ENCODE measurements at regions not wholly inside any gene's neighbourhood (a gene's known extent, or its start where the extent isn't known, plus 50 kb on each side); places are given as distances from the start of the nearest gene placed in this dataset.

GRCh38 chr4:180710628-180711337, 1532.4 kb upstream of the TENM3 start:
- DNase-seq = no peak

DNA sequence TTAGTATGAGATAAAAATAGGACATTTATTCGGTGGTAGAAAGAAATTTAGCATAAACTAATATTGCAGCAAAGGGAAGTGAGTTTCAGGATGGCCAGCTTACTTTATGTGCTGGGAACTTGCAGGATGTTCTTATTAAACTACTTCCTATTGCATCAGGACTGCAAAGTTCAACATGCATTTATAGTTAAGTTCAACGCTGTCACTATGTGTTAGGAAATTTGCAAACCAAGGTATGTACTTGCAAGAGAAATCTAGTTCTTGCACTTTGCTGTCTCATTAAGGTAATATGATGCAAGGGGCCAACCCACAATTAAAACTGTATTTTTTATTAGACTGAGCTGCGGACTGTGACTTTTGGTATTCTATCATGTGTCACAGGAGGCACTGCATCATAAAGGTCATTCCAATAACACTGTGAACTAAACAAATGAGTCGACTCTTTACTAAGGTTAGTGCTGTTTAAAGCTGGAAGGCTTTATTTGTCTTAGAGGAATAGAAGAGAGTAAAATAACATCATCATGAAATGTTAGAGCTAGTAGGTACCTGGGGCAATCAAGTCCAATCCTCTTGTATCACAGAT, 1525.7 kb upstream of the TENM3 start:
- DNase-seq = no peak

DNA sequence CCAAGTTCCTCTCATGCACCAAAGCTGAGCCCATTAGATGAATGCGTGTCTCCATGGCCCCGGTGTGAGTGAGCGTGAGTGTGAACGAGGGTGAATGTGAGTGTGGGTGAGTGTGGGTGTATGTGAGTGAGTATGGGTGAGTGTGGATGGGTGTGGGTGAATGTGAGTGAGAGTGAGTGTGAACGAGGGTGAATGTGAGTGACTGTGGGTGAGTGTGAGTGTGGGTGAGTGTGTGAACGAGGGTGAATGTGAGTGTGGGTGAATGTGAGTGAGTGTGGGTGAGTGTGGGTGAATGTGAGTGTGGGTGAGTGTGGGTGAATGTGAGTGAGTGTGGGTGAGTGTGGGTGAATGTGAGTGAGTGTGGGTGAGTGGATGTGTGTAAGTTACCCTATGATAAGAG, 1521.8 kb upstream of the TENM3 start:
- DNase-seq = no peak

GRCh38 chr4:180726611-180727010, 1516.6 kb upstream of the TENM3 start:
- DNase-seq = no peak

- DNase-seq = no peak
These were observed 1515.7 kb upstream of the TENM3 start for GRCh38 chr4:180727478-180727877.

- no peak for DNase-seq
These were observed 1508.3 kb upstream of the TENM3 start for GRCh38 chr4:180734753-180735432.

GRCh38 chr4:180741703-180742102, 1501.5 kb upstream of the TENM3 start:
- no peak for DNase-seq

DNA sequence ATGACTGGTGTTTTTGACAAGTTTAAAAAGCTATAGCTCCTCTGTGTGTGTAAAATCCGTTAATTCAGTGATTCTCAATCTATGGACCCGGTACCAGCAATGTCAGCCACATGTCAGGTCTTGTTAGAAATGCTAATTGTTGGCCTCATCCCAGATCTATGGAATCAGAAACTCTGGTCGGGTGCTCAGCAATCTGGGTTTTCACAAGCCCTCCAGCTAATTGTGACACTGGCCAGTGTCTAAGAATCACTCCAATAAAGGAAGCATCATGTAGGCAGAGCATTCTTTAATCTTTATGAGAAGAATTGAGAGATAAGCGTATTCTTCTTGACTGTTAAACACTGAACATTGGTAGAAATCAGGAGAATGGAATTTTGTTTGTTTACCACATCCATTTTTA, 1498.2 kb upstream of the TENM3 start:
- no peak for DNase-seq

- no peak for DNase-seq
These were observed 1492.2 kb upstream of the TENM3 start for GRCh38 chr4:180751009-180751408.

- DNase-seq = no peak
These were observed 1485.3 kb upstream of the TENM3 start for GRCh38 chr4:180757927-180758326.

GRCh38 chr4:180766045-180766444, 1477.2 kb upstream of the TENM3 start:
- no peak for DNase-seq

GRCh38 chr4:180766944-180767729, 1476.1 kb upstream of the TENM3 start:
- no peak for DNase-seq

DNA sequence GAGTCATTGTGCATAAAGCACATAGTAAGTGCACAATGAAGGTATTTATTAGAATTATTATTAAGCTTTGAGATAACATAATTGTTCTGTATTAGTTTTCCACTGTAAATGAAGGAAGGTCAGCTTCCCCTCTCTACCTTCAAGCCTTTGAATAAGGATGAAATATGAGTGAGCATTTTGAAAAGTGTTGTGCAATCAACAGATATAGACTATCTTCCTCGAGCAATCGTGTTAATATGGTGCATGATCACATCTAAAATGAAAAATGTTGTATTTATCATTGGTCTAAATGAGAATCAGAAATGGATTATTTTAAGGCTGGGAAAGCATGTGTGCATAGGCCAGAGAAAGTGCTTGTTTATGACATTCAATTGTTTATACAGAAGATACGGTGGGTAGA, 1474.6 kb upstream of the TENM3 start:
- no peak for DNase-seq

- DNase-seq = no peak
These were observed 1473.4 kb upstream of the TENM3 start for GRCh38 chr4:180769791-180770190.

- DNase-seq = no peak
These were observed 1472.9 kb upstream of the TENM3 start for GRCh38 chr4:180770265-180770664.

GRCh38 chr4:180784940-180785339, 1458.3 kb upstream of the TENM3 start:
- DNase-seq = no peak

DNA sequence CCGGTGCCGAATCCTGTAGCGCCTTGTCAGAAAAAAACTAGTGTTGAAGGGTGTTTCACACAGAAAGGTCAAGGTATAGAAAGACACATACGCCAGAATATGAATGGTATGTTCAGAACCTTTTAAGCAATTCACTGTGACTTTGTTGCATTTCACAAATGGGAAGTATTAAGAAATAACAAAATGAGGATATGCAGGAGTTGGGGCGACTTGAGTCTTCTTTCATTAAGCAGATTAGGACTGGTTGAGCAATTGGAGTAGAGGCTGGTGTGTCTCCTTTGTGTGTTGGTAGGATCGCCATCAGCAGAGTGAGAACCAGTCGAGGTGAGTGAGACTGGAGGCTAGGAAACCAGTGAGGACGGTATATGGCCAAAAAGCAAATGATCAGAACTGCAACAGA, 1454.5 kb upstream of the TENM3 start:
- DNase-seq = no peak

GRCh38 chr4:180789929-180790328, 1453.3 kb upstream of the TENM3 start:
- no peak for DNase-seq

- no peak for DNase-seq
These were observed 1452.7 kb upstream of the TENM3 start for GRCh38 chr4:180790471-180790870.

GRCh38 chr4:180792541-180792940, 1450.7 kb upstream of the TENM3 start:
- no peak for DNase-seq

- no peak for DNase-seq
These were observed 1448.9 kb upstream of the TENM3 start for GRCh38 chr4:180794333-180794732.

DNA sequence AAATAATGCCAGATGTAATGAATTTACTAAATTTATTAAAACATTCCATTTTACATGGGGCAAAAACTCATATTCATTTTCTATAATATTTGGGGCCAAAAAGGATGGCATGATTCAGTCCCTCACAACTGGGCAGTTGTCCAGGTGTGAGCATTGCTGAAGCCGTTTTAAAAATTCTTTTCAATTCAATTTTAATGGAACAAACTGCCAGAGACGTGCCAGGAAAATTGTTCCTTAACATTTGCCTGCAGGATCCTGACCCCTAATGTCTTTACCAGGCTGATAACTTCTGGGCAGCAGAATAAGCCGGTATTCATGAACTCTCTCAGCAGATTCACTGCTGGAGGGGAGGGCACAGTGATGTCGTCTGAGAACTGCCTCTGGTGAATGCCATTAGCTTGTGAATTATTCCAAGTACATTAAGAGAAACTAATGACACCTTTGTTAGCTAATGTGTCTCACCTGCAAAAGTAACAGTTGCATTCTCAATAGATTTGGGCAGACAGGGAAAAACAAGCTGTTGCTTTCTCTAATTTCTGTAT, 1445.1 kb upstream of the TENM3 start:
- no peak for DNase-seq

- DNase-seq = no peak
These were observed 1443.4 kb upstream of the TENM3 start for GRCh38 chr4:180799798-180800197.

All from activated CD4-positive, alpha-beta T cell treated with anti-CD3 and anti-CD28 coated beads, Interleukin-2, amount 50 U/mL, for 16 hours (primary cell).